ENCODE measurements at regions not wholly inside any gene's neighbourhood (a gene's known extent, or its start where the extent isn't known, plus 50 kb on each side); places are given as distances from the start of the nearest gene placed in this dataset.

DNA sequence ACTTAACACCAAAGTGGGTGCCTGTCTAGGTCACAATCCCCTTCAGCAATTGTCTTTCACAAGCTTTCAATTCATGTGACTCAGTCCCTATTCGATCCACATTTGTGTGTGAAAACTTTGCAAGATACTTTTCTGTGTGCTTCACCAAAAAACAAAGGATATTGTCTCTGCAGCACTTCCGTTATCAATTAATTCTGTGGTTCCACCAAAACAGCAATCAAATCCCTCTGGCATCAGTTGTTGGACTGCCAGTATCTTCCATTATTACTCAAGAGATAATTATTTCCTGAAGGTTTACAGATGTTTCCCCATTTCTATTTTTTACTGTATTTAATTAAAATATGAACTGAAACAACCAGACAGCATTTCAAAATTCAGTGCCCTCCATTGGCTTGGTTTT, 481.4 kb downstream of the SUCLA2 start:
- H3K4me3 ChIP-seq (ENCODE audit: low read depth, low read length), result no peak overlapping the region
- no peaks in the 10 kb centered on the region for H3K36me3 ChIP-seq (ENCODE audit: control insufficient read depth, insufficient read depth, low read length)
- no peak for DNase-seq (ENCODE audit: low read depth)
- TF ChIP-seq, protein P1, sequence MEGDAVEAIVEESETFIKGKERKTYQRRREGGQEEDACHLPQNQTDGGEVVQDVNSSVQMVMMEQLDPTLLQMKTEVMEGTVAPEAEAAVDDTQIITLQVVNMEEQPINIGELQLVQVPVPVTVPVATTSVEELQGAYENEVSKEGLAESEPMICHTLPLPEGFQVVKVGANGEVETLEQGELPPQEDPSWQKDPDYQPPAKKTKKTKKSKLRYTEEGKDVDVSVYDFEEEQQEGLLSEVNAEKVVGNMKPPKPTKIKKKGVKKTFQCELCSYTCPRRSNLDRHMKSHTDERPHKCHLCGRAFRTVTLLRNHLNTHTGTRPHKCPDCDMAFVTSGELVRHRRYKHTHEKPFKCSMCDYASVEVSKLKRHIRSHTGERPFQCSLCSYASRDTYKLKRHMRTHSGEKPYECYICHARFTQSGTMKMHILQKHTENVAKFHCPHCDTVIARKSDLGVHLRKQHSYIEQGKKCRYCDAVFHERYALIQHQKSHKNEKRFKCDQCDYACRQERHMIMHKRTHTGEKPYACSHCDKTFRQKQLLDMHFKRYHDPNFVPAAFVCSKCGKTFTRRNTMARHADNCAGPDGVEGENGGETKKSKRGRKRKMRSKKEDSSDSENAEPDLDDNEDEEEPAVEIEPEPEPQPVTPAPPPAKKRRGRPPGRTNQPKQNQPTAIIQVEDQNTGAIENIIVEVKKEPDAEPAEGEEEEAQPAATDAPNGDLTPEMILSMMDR (IDR thresholded peaks at IDR 0.05; ENCODE audit: insufficient read depth, low read length, poor library complexity, severe bottlenecking), result no peak
- no peaks in the 10 kb centered on the region for H3K27me3 ChIP-seq (ENCODE audit: control insufficient read depth, insufficient read depth, low read length)

DNA sequence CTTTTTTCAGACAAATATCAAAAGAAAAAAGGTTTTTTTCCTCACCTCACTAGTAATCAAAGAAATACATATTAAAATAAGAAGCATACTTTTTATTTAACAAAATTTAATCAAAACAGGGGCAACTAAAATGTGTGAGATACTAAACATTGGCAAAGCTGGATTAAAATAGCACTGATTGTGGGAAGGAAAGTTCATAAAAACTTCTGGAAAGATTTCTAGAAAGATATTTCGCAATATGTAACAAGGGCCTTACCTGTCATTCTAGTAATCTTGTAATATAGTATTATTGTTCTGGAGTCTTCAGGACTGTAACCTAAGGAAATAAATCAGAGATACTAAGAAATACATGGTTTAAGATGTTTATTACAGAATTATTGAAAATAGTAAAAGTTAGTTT, 482.5 kb downstream of the SUCLA2 start:
- no peaks in the 10 kb centered on the region for H3K36me3 ChIP-seq (ENCODE audit: control insufficient read depth, insufficient read depth, low read length)
- H3K4me3 ChIP-seq (ENCODE audit: low read depth, low read length), result no peak overlapping the region
- no peak for DNase-seq (ENCODE audit: low read depth)
- TF ChIP-seq, protein P1 (IDR thresholded peaks at IDR 0.05; ENCODE audit: insufficient read depth, low read length, poor library complexity, severe bottlenecking), result no peak
- no peaks in the 10 kb centered on the region for H3K27me3 ChIP-seq (ENCODE audit: control insufficient read depth, insufficient read depth, low read length)

GRCh38 chr13:47511647-47512046, 489.4 kb downstream of the SUCLA2 start:
- DNase-seq (ENCODE audit: low read depth), result no peak
- TF ChIP-seq, protein P1 (IDR thresholded peaks at IDR 0.05; ENCODE audit: insufficient read depth, low read length, poor library complexity, severe bottlenecking), result no peak
- Histone ChIP-seq H3K4me3 (ENCODE audit: low read depth, low read length) (no peak overlapping the region), H3K27me3 (ENCODE audit: control insufficient read depth, insufficient read depth, low read length) (no peaks in the 10 kb centered on the region), H3K36me3 (ENCODE audit: control insufficient read depth, insufficient read depth, low read length) (no peaks in the 10 kb centered on the region)

DNA sequence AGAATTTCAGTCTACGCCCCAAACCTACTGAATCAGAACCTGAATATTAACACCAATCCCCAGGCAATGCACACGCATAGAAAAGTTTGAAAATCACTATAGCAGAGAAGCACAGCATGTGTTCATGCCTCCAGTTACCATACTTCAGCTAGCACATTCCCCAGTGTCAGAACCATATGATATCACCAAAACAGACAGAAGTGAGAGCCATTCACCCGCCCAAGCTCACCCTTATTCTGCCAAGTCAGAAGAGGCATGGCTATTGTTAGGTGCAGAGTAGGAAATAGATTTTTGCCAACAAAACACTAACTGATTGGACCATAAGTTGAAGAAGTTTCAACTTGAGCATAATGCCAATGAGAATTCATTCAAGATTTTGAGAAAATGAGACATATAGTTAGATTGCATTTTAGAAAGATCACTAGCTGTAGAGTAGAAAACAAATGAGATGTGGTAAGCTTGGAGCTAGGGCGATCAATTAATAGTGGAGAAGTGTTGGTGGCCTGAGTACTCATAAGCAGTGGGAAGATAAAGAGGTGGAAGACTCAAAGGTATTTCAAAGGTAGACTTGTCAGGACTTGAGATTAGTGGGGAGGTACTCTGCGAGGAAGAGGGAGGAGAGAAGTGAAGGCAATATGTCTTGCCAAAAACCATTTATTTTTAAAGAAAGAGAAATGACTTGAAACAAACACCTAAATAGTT, 492.4 kb downstream of the SUCLA2 start:
- no peak for DNase-seq (ENCODE audit: low read depth)
- H3K4me3 ChIP-seq (ENCODE audit: low read depth, low read length), result no peak overlapping the region

DNA sequence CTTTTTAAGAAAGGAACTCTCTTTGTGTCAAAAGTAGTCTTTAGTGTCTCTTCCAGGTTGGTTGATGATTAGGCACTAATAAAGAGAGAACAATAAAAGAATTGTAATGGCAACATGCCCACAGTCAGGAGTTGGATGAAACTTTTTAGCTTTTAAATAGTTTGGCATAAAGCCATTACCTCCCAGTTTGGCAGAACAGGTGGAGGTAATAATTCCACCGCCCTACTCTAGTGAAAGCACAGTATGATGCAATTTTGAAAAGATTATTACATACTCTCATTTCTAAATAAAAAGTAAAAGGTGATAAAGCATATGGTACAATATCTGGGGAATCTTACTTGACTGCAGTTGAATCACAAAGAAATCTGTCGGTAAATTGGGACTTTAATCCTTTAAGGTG, 497.6 kb downstream of the SUCLA2 start:
- TF ChIP-seq, protein P1 (IDR thresholded peaks at IDR 0.05; ENCODE audit: insufficient read depth, low read length, poor library complexity, severe bottlenecking), result no peak
- H3K27me3 ChIP-seq (ENCODE audit: control insufficient read depth, insufficient read depth, low read length), result no peaks in the 10 kb centered on the region
- no peak overlapping the region for H3K4me3 ChIP-seq (ENCODE audit: low read depth, low read length)
- no peaks in the 10 kb centered on the region for H3K36me3 ChIP-seq (ENCODE audit: control insufficient read depth, insufficient read depth, low read length)
- DNase-seq (ENCODE audit: low read depth), result no peak

More for the DNA sequence above, 492.4 kb downstream of the SUCLA2 start:
- no peaks in the 10 kb centered on the region for H3K27me3 ChIP-seq (ENCODE audit: control insufficient read depth, insufficient read depth, low read length)
- H3K36me3 ChIP-seq (ENCODE audit: control insufficient read depth, insufficient read depth, low read length), result no peaks in the 10 kb centered on the region
- TF ChIP-seq, protein P1 (IDR thresholded peaks at IDR 0.05; ENCODE audit: insufficient read depth, low read length, poor library complexity, severe bottlenecking), result no peak

DNA sequence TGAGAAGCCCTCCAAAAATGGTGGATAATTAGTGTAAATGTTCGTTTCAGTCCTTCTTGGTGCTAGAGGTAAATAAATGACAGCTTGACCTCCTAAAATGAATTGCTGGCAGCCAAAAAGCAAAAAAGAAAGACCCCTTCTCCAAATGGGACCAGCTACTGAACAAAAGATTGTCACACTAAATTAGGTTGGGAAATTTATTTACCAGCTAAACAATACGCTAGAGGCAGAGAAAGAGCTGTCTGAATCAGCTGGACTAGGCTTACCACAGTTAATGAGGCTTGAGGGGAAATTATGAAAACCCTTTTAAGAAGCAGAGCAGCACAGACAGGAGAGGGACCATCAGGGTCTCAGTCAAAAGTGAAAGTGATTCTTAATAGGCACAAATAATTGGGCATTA, 498.9 kb downstream of the SUCLA2 start:
- Histone ChIP-seq H3K27me3 (ENCODE audit: control insufficient read depth, insufficient read depth, low read length) (no peaks in the 10 kb centered on the region), H3K36me3 (ENCODE audit: control insufficient read depth, insufficient read depth, low read length) (no peaks in the 10 kb centered on the region), H3K4me3 (ENCODE audit: low read depth, low read length) (no peak overlapping the region)
- DNase-seq (ENCODE audit: low read depth), result no peak
- TF ChIP-seq, protein P1 (IDR thresholded peaks at IDR 0.05; ENCODE audit: insufficient read depth, low read length, poor library complexity, severe bottlenecking), result no peak

All from kidney epithelial cell (primary cell).